ENCODE measurements at regions not wholly inside any gene's neighbourhood (a gene's known extent, or its start where the extent isn't known, plus 50 kb on each side); places are given as distances from the start of the nearest gene placed in this dataset.

DNA sequence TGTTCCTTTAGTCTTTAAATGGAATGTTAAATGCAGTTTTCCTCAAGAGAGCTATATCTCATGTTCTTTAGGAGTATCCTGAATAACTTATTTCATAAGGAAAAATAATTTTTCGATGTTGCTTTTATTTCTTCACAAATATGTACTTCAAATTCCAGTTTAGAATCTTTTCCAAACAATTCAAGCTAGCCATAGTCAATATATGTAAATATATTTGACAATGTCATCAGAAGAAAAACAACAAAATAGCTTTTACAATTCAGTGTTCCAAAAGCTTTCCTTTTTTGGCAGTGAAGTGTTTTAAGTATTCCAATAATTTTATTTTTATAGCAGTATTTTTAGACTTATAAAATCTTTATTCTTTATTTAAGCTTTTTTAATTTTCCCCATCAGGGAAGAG, 1532.0 kb downstream of the PCDH18 start:
- Mint-ChIP-seq H3K27me3 (ENCODE audit: low read depth) (no peaks in the 10 kb centered on the region), H3K9me3 (no peaks in the 10 kb centered on the region), H3K36me3 (ENCODE audit: low read depth) (no peaks in the 10 kb centered on the region), H3K4me3 (no peak overlapping the region), H3K27ac (no peak overlapping the region), H3K4me1 (no peaks in the 10 kb centered on the region)
- TF ChIP-seq, protein P1, sequence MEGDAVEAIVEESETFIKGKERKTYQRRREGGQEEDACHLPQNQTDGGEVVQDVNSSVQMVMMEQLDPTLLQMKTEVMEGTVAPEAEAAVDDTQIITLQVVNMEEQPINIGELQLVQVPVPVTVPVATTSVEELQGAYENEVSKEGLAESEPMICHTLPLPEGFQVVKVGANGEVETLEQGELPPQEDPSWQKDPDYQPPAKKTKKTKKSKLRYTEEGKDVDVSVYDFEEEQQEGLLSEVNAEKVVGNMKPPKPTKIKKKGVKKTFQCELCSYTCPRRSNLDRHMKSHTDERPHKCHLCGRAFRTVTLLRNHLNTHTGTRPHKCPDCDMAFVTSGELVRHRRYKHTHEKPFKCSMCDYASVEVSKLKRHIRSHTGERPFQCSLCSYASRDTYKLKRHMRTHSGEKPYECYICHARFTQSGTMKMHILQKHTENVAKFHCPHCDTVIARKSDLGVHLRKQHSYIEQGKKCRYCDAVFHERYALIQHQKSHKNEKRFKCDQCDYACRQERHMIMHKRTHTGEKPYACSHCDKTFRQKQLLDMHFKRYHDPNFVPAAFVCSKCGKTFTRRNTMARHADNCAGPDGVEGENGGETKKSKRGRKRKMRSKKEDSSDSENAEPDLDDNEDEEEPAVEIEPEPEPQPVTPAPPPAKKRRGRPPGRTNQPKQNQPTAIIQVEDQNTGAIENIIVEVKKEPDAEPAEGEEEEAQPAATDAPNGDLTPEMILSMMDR (IDR thresholded peaks at IDR 0.05; ENCODE audit: unreplicated experiment in 3 of 3) = no peak

DNA sequence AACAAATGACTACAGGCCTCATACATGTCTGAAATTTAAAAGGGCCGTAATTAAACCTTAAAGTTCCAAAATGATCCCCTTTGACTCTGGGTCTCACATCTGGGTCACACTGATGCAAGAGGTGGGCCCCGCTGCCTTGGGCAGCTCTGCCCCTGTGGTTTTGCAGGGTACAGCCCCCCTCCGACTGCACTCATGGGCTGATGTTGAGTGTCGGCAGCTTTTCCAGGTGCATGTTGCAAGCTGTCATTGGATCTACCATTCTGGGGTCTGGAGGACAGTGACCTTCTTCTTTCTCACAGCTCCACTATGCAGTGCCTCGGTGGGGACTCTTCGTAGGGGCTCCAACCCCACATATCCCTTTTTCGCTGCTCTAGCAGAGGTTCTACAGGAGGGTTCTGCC, 1537.9 kb downstream of the PCDH18 start:
- H3K4me3 Mint-ChIP-seq = no peak overlapping the region
- H3K36me3 Mint-ChIP-seq (ENCODE audit: low read depth) = no peaks in the 10 kb centered on the region
- no peak overlapping the region for H3K27ac Mint-ChIP-seq
- H3K27me3 Mint-ChIP-seq (ENCODE audit: low read depth) = no peaks in the 10 kb centered on the region
- no peaks in the 10 kb centered on the region for H3K4me1 Mint-ChIP-seq
- TF ChIP-seq, protein P1 (IDR thresholded peaks at IDR 0.05; ENCODE audit: unreplicated experiment in 3 of 3) = no peak
- H3K9me3 Mint-ChIP-seq = no peaks in the 10 kb centered on the region

DNA sequence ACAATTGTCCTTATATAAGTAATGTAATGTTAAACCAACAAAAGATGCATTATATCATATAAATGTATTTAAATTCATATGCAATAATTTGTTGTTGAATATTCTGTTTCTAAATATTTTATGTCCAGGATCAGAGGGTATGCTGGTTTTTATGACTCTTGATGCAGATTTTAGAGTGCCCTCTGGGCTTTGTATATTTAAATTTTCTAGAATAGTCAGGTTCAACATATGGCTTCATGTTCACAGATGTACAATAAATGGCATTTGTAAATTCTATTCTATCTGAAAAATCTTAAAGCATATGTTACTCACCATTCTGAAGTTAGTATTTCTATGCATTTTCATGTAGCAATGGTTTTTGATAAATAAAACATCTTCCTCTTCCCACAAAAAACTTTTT, 1555.4 kb downstream of the PCDH18 start:
- Mint-ChIP-seq H3K4me3 (no peak overlapping the region), H3K27ac (no peak overlapping the region), H3K27me3 (ENCODE audit: low read depth) (no peaks in the 10 kb centered on the region), H3K9me3 (no peaks in the 10 kb centered on the region), H3K36me3 (ENCODE audit: low read depth) (no peaks in the 10 kb centered on the region), H3K4me1 (no peaks in the 10 kb centered on the region)
- TF ChIP-seq, protein P1 (IDR thresholded peaks at IDR 0.05; ENCODE audit: unreplicated experiment in 3 of 3) = no peak

DNA sequence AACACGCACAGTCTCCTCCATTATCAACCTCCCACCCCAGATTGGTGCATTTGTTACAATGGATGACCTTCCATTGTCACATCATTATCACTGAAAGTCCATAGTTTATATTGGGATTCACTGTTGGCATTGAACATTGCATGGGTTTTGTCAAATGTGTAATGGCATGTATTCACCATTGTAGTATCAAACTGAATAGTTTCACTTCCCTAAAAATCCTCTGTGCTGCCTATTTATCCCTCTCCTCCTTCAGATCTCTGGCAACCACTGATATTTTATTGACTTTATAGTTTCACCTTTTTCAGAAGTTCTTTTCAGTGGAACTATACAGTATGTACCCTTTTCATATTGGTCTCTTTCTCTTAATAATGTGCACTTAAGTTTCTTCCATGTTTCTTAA, 1565.4 kb downstream of the PCDH18 start:
- Mint-ChIP-seq H3K4me3 (no peak overlapping the region), H3K9me3 (no peaks in the 10 kb centered on the region), H3K4me1 (peaks cover 10% of the 10 kb centered on the region), H3K27ac (no peak overlapping the region), H3K27me3 (ENCODE audit: low read depth) (no peaks in the 10 kb centered on the region), H3K36me3 (ENCODE audit: low read depth) (no peaks in the 10 kb centered on the region)
- TF ChIP-seq, protein P1 (IDR thresholded peaks at IDR 0.05; ENCODE audit: unreplicated experiment in 3 of 3) = no peak

DNA sequence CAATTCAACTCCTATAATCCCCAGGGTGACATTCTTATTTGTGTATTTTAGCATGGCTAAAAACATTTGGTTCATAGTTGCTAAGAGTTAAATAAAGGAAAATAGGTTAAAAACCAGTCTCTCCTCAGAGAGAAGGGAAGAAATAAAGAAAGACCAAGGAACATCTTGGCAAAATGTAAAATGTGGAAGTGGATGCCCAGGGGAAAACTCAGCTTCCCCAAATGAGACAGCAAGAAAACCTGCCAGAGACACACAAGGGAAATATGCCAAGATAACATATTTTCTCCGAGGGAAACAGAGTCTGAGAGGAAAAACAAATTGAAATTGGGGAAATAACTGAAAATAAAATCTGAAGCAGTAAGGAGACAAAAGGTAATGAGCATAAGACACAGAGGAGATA, 1569.3 kb downstream of the PCDH18 start:
- no peaks in the 10 kb centered on the region for H3K27me3 Mint-ChIP-seq (ENCODE audit: low read depth)
- no peak overlapping the region for H3K27ac Mint-ChIP-seq
- H3K36me3 Mint-ChIP-seq (ENCODE audit: low read depth) = no peaks in the 10 kb centered on the region
- H3K4me1 Mint-ChIP-seq = peaks cover 10% of the 10 kb centered on the region
- no peak overlapping the region for H3K4me3 Mint-ChIP-seq
- H3K9me3 Mint-ChIP-seq = peaks cover 11% of the 10 kb centered on the region
- TF ChIP-seq, protein P1 (IDR thresholded peaks at IDR 0.05; ENCODE audit: unreplicated experiment in 3 of 3) = no peak

DNA sequence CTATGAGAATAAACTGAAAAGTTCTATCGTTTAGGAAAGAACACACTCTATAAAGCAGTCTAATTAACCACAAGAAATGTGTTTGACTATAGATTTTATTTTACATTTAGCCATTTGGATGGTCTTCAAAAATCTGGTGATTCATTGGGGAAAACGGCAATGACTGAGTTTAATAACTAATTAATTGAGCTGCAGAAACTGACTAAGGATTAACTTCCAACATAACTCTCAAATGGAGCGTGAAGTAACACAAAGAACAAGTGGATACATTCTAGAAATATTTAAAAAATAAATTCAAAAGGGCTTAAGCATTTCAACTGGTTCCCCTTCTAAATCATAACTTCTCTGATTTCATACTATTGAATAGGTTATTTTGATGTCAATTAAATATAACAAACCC, 1582.4 kb downstream of the PCDH18 start:
- no peaks in the 10 kb centered on the region for H3K36me3 Mint-ChIP-seq (ENCODE audit: low read depth)
- peaks cover 8% of the 10 kb centered on the region for H3K9me3 Mint-ChIP-seq
- no peak overlapping the region for H3K4me3 Mint-ChIP-seq
- H3K27me3 Mint-ChIP-seq (ENCODE audit: low read depth) = no peaks in the 10 kb centered on the region
- TF ChIP-seq, protein P1 (IDR thresholded peaks at IDR 0.05; ENCODE audit: unreplicated experiment in 3 of 3) = no peak
- no peak overlapping the region for H3K27ac Mint-ChIP-seq
- H3K4me1 Mint-ChIP-seq = no peaks in the 10 kb centered on the region

Data from nephron (organoid).